BJ (cell line): ENCODE measurements at regions not wholly inside any gene's neighbourhood (a gene's known extent, or its start where the extent isn't known, plus 50 kb on each side); places are given as distances from the start of the nearest gene placed in this dataset.
"Not testable (repeated sequence)": the region's sequence is repeated elsewhere in the genome, so short reads cannot be mapped to it uniquely, and the experiment has no call there.

ENCODE experiments used
- CTCF ChIA-PET: fragments of 350-600 bp; formaldehyde crosslinking; extraction: SDS; loops from one replicate; lab custom pipeline; 2021; ENCODE audit warnings: antibody characterized with exemption, inconsistent platforms; lab: Yijun Ruan, JAX
- POLR2A ChIA-PET: fragments of 300-600 bp; sonication (Branson Sonifier 250); formaldehyde crosslinking; extraction: SDS; loops from one replicate; lab custom pipeline; 2021; ENCODE audit warnings: antibody characterized with exemption; lab: Charles Lee
- DNase-seq: peaks from one replicate; pipeline ENCODE4 v3.0.0-alpha.2; 2011; ENCODE audit warnings: low read depth
- H3K27me3 ChIP-seq: 2 replicates; pipeline ENCODE4 v1.6.0; 2011; ENCODE audit warnings: low read length; ENCODE audit not compliant: control insufficient read depth, insufficient read depth
- H3K36me3 ChIP-seq: 2 replicates; pipeline ENCODE4 v1.5.1; 2011; ENCODE audit warnings: low read length; ENCODE audit not compliant: control insufficient read depth, insufficient read depth
- H3K4me3 ChIP-seq: 2 replicates; pipeline ENCODE4 v1.5.1; 2011; ENCODE audit warnings: low read depth, mild to moderate bottlenecking, control low read depth, low read length
- TF ChIP-seq, protein P1 (sequence below): IDR thresholded peaks from 2 replicates; pipeline ENCODE4 v1.5.1; 2011; ENCODE audit warnings: low read depth, mild to moderate bottlenecking, control low read depth, inconsistent platforms, low read length, moderate library complexity; ENCODE audit not compliant: insufficient read depth

DNA sequence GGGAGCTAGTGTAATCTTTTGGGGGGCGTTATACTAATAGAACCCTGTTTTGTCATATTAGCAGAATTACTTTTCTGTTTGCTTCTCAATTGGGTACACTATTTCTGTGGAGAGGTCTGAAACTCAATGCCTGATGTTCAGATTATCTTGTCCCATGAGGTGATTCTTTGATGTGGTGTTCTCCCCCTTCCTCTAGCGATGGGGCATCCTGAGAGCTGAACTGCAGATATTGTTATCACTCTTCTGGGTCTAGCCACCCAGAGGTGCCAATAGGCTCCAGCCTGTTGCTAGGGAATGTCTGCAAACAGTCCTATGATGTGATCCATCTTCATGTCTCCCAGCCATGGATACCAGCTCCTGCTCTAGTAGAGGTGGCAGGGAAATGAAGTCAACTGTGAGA is 233.1 kb upstream of the RASA1 start:
- TF ChIP-seq, protein P1, sequence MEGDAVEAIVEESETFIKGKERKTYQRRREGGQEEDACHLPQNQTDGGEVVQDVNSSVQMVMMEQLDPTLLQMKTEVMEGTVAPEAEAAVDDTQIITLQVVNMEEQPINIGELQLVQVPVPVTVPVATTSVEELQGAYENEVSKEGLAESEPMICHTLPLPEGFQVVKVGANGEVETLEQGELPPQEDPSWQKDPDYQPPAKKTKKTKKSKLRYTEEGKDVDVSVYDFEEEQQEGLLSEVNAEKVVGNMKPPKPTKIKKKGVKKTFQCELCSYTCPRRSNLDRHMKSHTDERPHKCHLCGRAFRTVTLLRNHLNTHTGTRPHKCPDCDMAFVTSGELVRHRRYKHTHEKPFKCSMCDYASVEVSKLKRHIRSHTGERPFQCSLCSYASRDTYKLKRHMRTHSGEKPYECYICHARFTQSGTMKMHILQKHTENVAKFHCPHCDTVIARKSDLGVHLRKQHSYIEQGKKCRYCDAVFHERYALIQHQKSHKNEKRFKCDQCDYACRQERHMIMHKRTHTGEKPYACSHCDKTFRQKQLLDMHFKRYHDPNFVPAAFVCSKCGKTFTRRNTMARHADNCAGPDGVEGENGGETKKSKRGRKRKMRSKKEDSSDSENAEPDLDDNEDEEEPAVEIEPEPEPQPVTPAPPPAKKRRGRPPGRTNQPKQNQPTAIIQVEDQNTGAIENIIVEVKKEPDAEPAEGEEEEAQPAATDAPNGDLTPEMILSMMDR: no peak
- ChIA-PET POLR2A (no interaction called here), CTCF (interaction anchor here (1.4 kb wide), 1 partner anchor 11 kb away, joined by 3 read pairs; no protein-coding TSS in a partner anchor)
- Histone ChIP-seq H3K36me3 (no peaks in the 10 kb centered on the region), H3K4me3 (no peak overlapping the region), H3K27me3 (no peaks in the 10 kb centered on the region)
- no peak for DNase-seq

DNA sequence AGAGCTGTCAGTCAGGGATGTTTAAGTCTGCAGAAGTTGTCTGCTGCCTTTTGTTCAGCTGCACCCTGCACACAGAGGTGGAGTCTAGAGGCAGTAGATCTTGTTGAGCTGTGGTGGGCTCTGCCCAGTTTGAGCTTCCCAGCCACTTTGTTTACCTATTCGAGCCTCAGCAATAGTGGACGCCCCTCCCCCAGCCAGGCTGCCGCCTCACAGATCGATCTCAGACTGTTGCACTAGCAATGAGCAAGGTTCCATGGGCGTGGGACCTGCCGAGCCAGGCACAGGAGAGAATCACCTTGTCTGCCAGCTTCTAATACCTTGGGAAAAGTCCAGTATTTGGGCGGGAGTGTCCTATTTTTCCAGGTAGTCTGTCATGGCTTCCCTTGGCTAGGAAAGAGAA is 225.1 kb upstream of the RASA1 start:
- no peaks in the 10 kb centered on the region for H3K36me3 ChIP-seq
- ChIA-PET CTCF (no interaction called here), POLR2A (no interaction called here)
- TF ChIP-seq, protein P1: no peak
- no peak for DNase-seq
- H3K27me3 ChIP-seq: 0 out of 2 replicates have a peak, but pooled peaks cover 4% of the 10 kb centered on the region
- H3K4me3 ChIP-seq: no peak overlapping the region

DNA sequence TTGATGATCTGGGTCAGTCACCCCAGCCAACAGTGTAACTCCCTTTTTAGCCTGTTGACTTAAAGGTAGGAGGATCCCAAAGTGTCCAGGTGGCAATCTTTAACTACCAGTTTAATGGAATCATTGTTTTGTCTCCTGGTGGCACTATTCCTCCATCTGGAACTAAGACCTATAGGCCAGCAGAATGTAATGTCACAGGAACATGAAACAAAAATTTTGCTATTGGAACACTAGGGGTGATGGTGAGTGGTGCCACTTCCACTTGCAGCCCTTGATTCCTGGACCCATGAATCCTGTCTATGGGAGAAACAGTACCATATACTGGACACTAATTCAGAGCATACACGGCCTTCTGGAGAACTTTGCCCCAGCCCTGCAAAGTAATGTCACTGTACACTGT is 219.5 kb upstream of the RASA1 start:
- ChIA-PET POLR2A (no interaction called here), CTCF (interaction anchor here (0.6 kb wide), 1 partner anchor 1643 kb away, joined by 3 read pairs; no protein-coding TSS in a partner anchor)
- Histone ChIP-seq H3K36me3 (no peaks in the 10 kb centered on the region), H3K4me3 (no peak overlapping the region), H3K27me3 (0 out of 2 replicates have a peak, but pooled peaks cover 1% of the 10 kb centered on the region)
- TF ChIP-seq, protein P1: no peak
- no peak for DNase-seq

DNA sequence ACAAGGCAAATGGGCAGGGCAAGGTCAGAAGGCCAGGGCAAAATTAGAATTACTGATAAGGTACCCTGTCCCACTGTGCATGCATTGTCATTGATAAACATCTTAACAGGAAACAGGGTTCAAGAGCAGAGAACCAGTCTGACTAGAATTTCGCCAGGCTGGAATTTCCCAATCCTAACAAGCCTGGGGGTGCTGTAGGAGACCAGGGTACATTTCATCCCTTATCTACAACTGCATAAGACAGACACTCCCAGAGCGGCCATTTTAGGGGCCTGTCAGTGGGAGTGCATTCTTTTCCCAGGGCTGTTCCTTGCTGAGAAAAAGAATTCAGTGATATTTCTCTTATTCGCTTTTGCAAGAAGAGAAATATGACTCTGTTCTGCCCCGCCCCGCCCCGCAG is 218.7 kb upstream of the RASA1 start:
- H3K4me3 ChIP-seq, H3K36me3 ChIP-seq, H3K27me3 ChIP-seq, CTCF ChIA-PET, POLR2A ChIA-PET, DNase-seq: not testable (repeated sequence)

DNA sequence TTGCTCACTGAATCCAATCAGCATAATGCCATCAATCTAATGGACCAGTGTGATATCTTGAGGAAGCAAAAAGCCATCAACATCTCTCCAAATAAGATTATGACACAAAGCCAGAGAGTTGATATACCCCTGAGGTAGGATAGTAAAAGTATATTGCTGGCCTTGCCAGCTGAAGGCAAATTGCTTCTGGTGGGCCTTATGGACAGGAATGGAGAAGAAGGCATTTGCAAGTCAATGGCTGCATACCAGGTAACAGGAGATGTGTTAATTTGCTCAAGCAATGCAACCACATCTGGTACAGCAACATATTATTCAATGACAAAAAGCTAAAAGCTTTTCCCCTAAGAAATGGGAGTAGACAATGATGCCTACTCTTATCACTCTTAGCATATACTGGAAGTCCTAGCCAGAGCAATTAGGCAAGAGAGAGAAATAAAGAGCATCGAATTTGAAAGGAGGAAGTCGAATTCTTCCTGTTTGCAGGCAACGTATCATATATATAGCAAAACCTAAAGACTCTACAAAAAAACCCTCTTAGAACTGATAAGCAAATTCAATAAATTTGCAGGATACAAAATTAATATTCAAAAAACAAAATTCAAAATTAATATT is 216.1 kb upstream of the RASA1 start:
- H3K4me3 ChIP-seq: no peak overlapping the region
- H3K27me3 ChIP-seq: no peaks in the 10 kb centered on the region
- ChIA-PET CTCF (no interaction called here), POLR2A (interaction anchor here (0.6 kb wide), 1 partner anchor 216 kb away, joined by 11 read pairs; the partner anchor contains the start of gene RASA1)
- no peak for DNase-seq
- H3K36me3 ChIP-seq: no peaks in the 10 kb centered on the region
- TF ChIP-seq, protein P1: no peak

DNA sequence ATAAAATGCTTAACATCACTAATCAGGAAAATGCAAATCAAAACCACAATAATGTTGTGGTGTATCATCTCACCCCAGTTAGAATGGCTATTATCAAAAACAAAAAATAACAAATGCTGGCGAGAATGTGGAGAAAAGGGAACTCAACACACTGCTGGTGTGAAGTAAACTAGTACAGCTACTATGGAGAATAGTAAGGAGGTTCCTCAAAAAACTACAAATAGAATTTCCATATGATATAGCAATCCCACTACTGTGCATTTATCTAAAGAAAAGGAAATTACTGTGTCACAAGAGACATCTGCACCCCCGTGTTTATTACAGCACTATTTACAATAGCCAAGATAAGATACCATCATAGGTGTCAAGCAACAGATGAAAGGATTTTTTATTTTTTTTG is 214.5 kb upstream of the RASA1 start:
- H3K27me3 ChIP-seq: no peaks in the 10 kb centered on the region
- H3K4me3 ChIP-seq: no peak overlapping the region
- CTCF ChIA-PET: no interaction called here
- POLR2A ChIA-PET: no interaction called here
- no peak for DNase-seq
- TF ChIP-seq, protein P1: no peak
- no peaks in the 10 kb centered on the region for H3K36me3 ChIP-seq
